ENCODE measurements at regions not wholly inside any gene's neighbourhood (a gene's known extent, or its start where the extent isn't known, plus 50 kb on each side); places are given as distances from the start of the nearest gene placed in this dataset.

GRCh38 chr9:90514877-90515276, 127.7 kb downstream of the DIRAS2 start:
- Histone ChIP-seq H3K9me2 (ENCODE audit: insufficient read depth) (no peaks in the 10 kb centered on the region), H3K4me2 (ENCODE audit: low read length) (no peak overlapping the region), H3K9me3 (ENCODE audit: control insufficient read depth in 1 of 2, insufficient read depth in 1 of 2, low read depth in 1 of 2, low read length in 2 of 2) (no peaks in the 10 kb centered on the region), H3K27ac (ENCODE audit: low read depth, low read length) (no peak overlapping the region), H3K4me1 (ENCODE audit: control insufficient read depth in 1 of 2, insufficient read depth in 2 of 2, low read length in 2 of 2) (peaks cover 0 to 11% of the 10 kb centered on the region in 2 experiments; a peak in 1 of 4 replicates), H2AFZ (ENCODE audit: low read depth, low read length, poor library complexity, severe bottlenecking) (no peak overlapping the region), H3K27me3 (ENCODE audit: insufficient read depth, low read length) (no peaks in the 10 kb centered on the region; the same call in 1 of the 2 replicates), H3K9ac (ENCODE audit: low read length) (no peak overlapping the region), H3K4me3 (replicated peaks in 1 of 2; ENCODE audit: low read depth in 1 of 2, low read length in 2 of 2) (no peak overlapping the region), H4K20me1 (ENCODE audit: insufficient read depth) (no peaks in the 10 kb centered on the region), H3K79me2 (ENCODE audit: insufficient read depth, low read length) (no peaks in the 10 kb centered on the region), H3K36me3 (ENCODE audit: control insufficient read depth in 1 of 2, insufficient read depth in 2 of 2, low read length in 2 of 2) (no peaks in the 10 kb centered on the region)
- ATAC-seq, result no peak
- POLR2A ChIA-PET, result no interaction called here
- no TSS peak for BruUV-seq (replicated peaks)
- TF ChIP-seq SP1 (IDR thresholded peaks at IDR 0.05; ENCODE audit: low read depth) (no peak), ZNF274 (IDR thresholded peaks at IDR 0.05; ENCODE audit: low read depth, low read length) (no peak), TCF7L2 (IDR thresholded peaks at IDR 0.05; ENCODE audit: borderline replicate concordance, extremely low read depth, insufficient read depth, insufficient read length) (no peak), CBX3 (IDR thresholded peaks at IDR 0.05; ENCODE audit: low read depth) (no peak), EGR1 (IDR thresholded peaks at IDR 0.05; ENCODE audit: low read depth) (no peak), CTCF (IDR thresholded peaks at IDR 0.05 in 2 of 3, conservative IDR thresholded peaks at IDR 0.05 in 1 of 3; ENCODE audit: borderline replicate concordance in 1 of 3, insufficient read depth in 1 of 3, low read depth in 2 of 3, low read length in 2 of 3) (no peak), ZBTB33 (IDR thresholded peaks at IDR 0.05; ENCODE audit: extremely low read depth, insufficient replicate concordance, low read length) (no peak), POLR2AphosphoS5 (IDR thresholded peaks at IDR 0.05; ENCODE audit: low read depth, low read length) (no peak), ELF1 (IDR thresholded peaks at IDR 0.05; ENCODE audit: borderline replicate concordance, low read depth) (no peak), EZH2phosphoT487 (IDR thresholded peaks at IDR 0.05; ENCODE audit: borderline replicate concordance) (no peak), ZFX (IDR thresholded peaks at IDR 0.05) (no peak), CEBPB (IDR thresholded peaks at IDR 0.05; ENCODE audit: low read depth) (no peak), REST (IDR thresholded peaks at IDR 0.05; ENCODE audit: low read depth) (no peak), YY1 (IDR thresholded peaks at IDR 0.05; ENCODE audit: extremely low read depth, insufficient replicate concordance, low read depth, low read length) (no peak)
- no peak for DNase-seq (ENCODE audit: low read depth, low spot score)
- intact Hi-C loops (cut with micrococcal nuclease), result no loop called here
- CTCF ChIA-PET, result no interaction called here
- RAD21 ChIA-PET (ENCODE audit: low non-redundant PET in 1 of 2, low total read pairs in 2 of 2, uncharacterized antibody in 2 of 2, unreplicated experiment in 2 of 2), result no interaction called here
